Raji (cell line): ENCODE measurements at regions not wholly inside any gene's neighbourhood (a gene's known extent, or its start where the extent isn't known, plus 50 kb on each side); places are given as distances from the start of the nearest gene placed in this dataset.

Experiments
- POLR2A ChIP-seq: IDR thresholded peaks from 2 replicates; pipeline ENCODE4 v1.6.1; 2011; ENCODE audit warnings: low read depth, low read length, control low read depth; ENCODE audit not compliant: insufficient read depth

- no peak for TF ChIP-seq POLR2A
Observed at GRCh38 chr1:105073660-105074059, 1324.0 kb downstream of the AMY1C start.

GRCh38 chr1:105083611-105084010 lies 1333.9 kb downstream of the AMY1C start:
- TF ChIP-seq POLR2A = no peak

- no peak for TF ChIP-seq POLR2A
Observed at GRCh38 chr1:105087506-105087905, 1337.8 kb downstream of the AMY1C start.

GRCh38 chr1:105088166-105088565 lies 1338.5 kb downstream of the AMY1C start:
- no peak for TF ChIP-seq POLR2A

- no peak for TF ChIP-seq POLR2A
Observed at GRCh38 chr1:105100102-105100501, 1350.4 kb downstream of the AMY1C start.

- no peak for TF ChIP-seq POLR2A
Observed at GRCh38 chr1:105101261-105101660, 1351.6 kb downstream of the AMY1C start.

GRCh38 chr1:105102371-105102770 lies 1352.7 kb downstream of the AMY1C start:
- no peak for TF ChIP-seq POLR2A

GRCh38 chr1:105122041-105122440 lies 1372.3 kb downstream of the AMY1C start:
- TF ChIP-seq POLR2A = no peak

GRCh38 chr1:105137543-105138457 lies 1388.1 kb downstream of the AMY1C start:
- TF ChIP-seq POLR2A = no peak

- TF ChIP-seq POLR2A = no peak
Observed at GRCh38 chr1:105138458-105138893, 1388.8 kb downstream of the AMY1C start.

GRCh38 chr1:105172788-105173187 lies 1423.1 kb downstream of the AMY1C start:
- no peak for TF ChIP-seq POLR2A

- TF ChIP-seq POLR2A = no peak
Observed at GRCh38 chr1:105180789-105181188, 1431.1 kb downstream of the AMY1C start.

- no peak for TF ChIP-seq POLR2A
Observed at GRCh38 chr1:105204836-105205371, 1455.2 kb downstream of the AMY1C start.

- TF ChIP-seq POLR2A = no peak
Observed at GRCh38 chr1:105208581-105208980, 1458.9 kb downstream of the AMY1C start.

GRCh38 chr1:105210747-105211146 lies 1461.0 kb downstream of the AMY1C start:
- TF ChIP-seq POLR2A = no peak

- TF ChIP-seq POLR2A = no peak
Observed at GRCh38 chr1:105231378-105231777, 1481.7 kb downstream of the AMY1C start.
